ENCODE measurements at regions not wholly inside any gene's neighbourhood (a gene's known extent, or its start where the extent isn't known, plus 50 kb on each side); places are given as distances from the start of the nearest gene placed in this dataset.

DNA sequence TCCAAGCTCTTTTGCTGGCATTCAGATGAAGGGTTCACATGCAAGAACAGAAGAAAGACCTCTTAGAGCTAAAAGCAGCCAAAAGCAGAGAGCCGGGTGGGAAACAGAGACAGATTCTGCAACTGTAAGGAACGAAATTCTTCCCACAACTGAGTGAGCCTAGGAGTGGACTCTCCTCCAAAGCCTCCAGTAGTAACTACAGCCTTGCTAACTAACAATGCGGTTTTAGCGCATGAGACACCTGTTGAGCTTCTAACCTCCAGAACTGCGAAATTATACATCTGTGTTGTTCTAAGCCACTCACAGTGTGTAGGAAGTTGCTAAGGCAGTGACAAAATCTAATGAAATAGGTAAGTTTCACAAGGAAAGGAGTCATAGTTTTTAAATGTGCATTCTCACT lies 98.1 kb upstream of the SLITRK1 start:
- DNase-seq (ENCODE audit: low spot score) (no peak), ATAC-seq (ENCODE audit: insufficient number of reproducible peaks, low FRiP score, low read depth) (no peak)
- Histone ChIP-seq H3K36me3 (no peaks in the 10 kb centered on the region), H3K27ac (no peak overlapping the region), H3K27me3 (replicated peaks; ENCODE audit: insufficient read depth) (no peaks in the 10 kb centered on the region), H3K4me1 (ENCODE audit: control insufficient read depth in 1 of 2, low read depth in 2 of 2) (no peaks in the 10 kb centered on the region), H3K4me3 (no peak overlapping the region), H3K9me3 (no peaks in the 10 kb centered on the region)
- no peak for TF ChIP-seq CTCF (IDR thresholded peaks at IDR 0.05)

GRCh38 chr13:83975655-83976165 lies 93.4 kb upstream of the SLITRK1 start:
- Histone ChIP-seq H3K4me1 (ENCODE audit: control insufficient read depth in 1 of 2, low read depth in 2 of 2) (no peaks in the 10 kb centered on the region), H3K4me3 (no peak overlapping the region), H3K36me3 (no peaks in the 10 kb centered on the region), H3K9me3 (no peaks in the 10 kb centered on the region), H3K27ac (no peak overlapping the region), H3K27me3 (replicated peaks; ENCODE audit: insufficient read depth) (no peaks in the 10 kb centered on the region)
- ATAC-seq (ENCODE audit: insufficient number of reproducible peaks, low FRiP score, low read depth), result no peak
- no peak for TF ChIP-seq CTCF (IDR thresholded peaks at IDR 0.05)
- no peak for DNase-seq (ENCODE audit: low spot score)

- no peak for TF ChIP-seq CTCF (IDR thresholded peaks at IDR 0.05)
- Histone ChIP-seq H3K4me3 (no peak overlapping the region), H3K36me3 (no peaks in the 10 kb centered on the region), H3K27ac (no peak overlapping the region), H3K4me1 (ENCODE audit: control insufficient read depth in 1 of 2, low read depth in 2 of 2) (peaks cover 0 to 5% of the 10 kb centered on the region in 2 donors), H3K9me3 (no peaks in the 10 kb centered on the region), H3K27me3 (replicated peaks; ENCODE audit: insufficient read depth) (no peaks in the 10 kb centered on the region)
- no peak for DNase-seq (ENCODE audit: low spot score)
- no peak for ATAC-seq (ENCODE audit: insufficient number of reproducible peaks, low FRiP score, low read depth)
These were observed 76.3 kb upstream of the SLITRK1 start for GRCh38 chr13:83958531-83958930.

GRCh38 chr13:83955011-83955410 lies 72.7 kb upstream of the SLITRK1 start:
- no peaks in the 10 kb centered on the region for H3K36me3 ChIP-seq
- H3K27me3 ChIP-seq (replicated peaks; ENCODE audit: insufficient read depth), result no peaks in the 10 kb centered on the region
- TF ChIP-seq CTCF (IDR thresholded peaks at IDR 0.05), result no peak
- H3K4me1 ChIP-seq (ENCODE audit: control insufficient read depth in 1 of 2, low read depth in 2 of 2), result peaks cover 0 to 5% of the 10 kb centered on the region in 2 donors
- H3K27ac ChIP-seq, result no peak overlapping the region
- no peak for ATAC-seq (ENCODE audit: insufficient number of reproducible peaks, low FRiP score, low read depth)
- no peak for DNase-seq (ENCODE audit: low spot score)
- no peak overlapping the region for H3K4me3 ChIP-seq
- no peaks in the 10 kb centered on the region for H3K9me3 ChIP-seq

DNA sequence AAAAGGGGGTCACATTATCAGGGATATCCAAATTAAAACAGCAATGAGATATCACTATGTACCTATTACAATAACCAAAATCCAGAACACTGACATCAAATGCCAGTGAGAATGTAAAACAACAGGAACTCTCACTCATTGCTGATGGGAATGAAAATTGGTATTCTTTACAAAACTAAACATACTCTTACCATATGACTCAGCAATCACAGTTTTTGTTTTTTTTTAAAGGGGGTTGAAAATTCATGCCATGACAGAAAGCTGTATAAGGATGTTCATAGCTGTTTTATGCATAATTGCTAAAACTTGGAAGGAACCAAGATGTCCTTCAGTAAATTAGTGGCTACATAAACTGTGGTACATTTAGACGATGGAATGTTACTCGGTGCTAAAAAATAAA lies 71.6 kb upstream of the SLITRK1 start:
- Histone ChIP-seq H3K27me3 (replicated peaks; ENCODE audit: insufficient read depth) (no peaks in the 10 kb centered on the region), H3K9me3 (no peaks in the 10 kb centered on the region), H3K36me3 (no peaks in the 10 kb centered on the region), H3K27ac (no peak overlapping the region), H3K4me3 (no peak overlapping the region), H3K4me1 (ENCODE audit: control insufficient read depth in 1 of 2, low read depth in 2 of 2) (peaks cover 0 to 5% of the 10 kb centered on the region in 2 donors)
- ATAC-seq (ENCODE audit: insufficient number of reproducible peaks, low FRiP score, low read depth), result no peak
- no peak for DNase-seq (ENCODE audit: low spot score)
- TF ChIP-seq CTCF (IDR thresholded peaks at IDR 0.05), result no peak
